Mucosa of descending colon (tissue), 3 donors: ENCODE measurements at regions not wholly inside any gene's neighbourhood (a gene's known extent, or its start where the extent isn't known, plus 50 kb on each side); places are given as distances from the start of the nearest gene placed in this dataset.
A peak's percentile ranks its signal among the peaks of the same experiment; 100 is the strongest.
"Not testable (repeated sequence)": the region's sequence is repeated elsewhere in the genome, so short reads cannot be mapped to it uniquely, and the experiment has no call there.

ENCODE experiments used
- ATAC-seq: fragments of 200-7000 bp; cut with Tn5 transposase; one replicate; pipeline ENCODE4 v1.9.1; 2020; ENCODE audit warnings: mild to moderate bottlenecking, moderate library complexity
- DNase-seq, 3 donors: peaks; one replicate each; pipeline ENCODE4 v3.0.0-alpha.2; 2020
- H3K36me3 ChIP-seq: fragments of 200-600 bp; one replicate; pipeline ENCODE4 v1.8.0; 2021; ENCODE audit warnings: low read depth, mild to moderate bottlenecking
- H3K4me1 ChIP-seq: fragments of 200-600 bp; one replicate; pipeline ENCODE4 v1.8.0; 2021; ENCODE audit warnings: low read depth, mild to moderate bottlenecking
- H3K4me3 ChIP-seq: fragments of 200-600 bp; one replicate; pipeline ENCODE4 v1.8.0; 2021; ENCODE audit warnings: mild to moderate bottlenecking
- H3K9me3 ChIP-seq: fragments of 200-600 bp; one replicate; pipeline ENCODE4 v1.8.0; 2021; ENCODE audit warnings: mild to moderate bottlenecking
- CTCF ChIP-seq: fragments of 200-600 bp; IDR thresholded peaks from one replicate; pipeline ENCODE4 v1.8.0; 2022; ENCODE audit warnings: antibody characterized with exemption, mild to moderate bottlenecking
- intact Hi-C, 2 donors: fragments of 100-400 bp; cut with DNase I in 1 of 2; cut with micrococcal nuclease in 1 of 2; formaldehyde crosslinking; loops; one replicate each; pipeline versions ENCODE4 v1.11.0 to v1.11.1; 2022; cut with DNase I, micrococcal nuclease
- donor health status: DM: no; HTN: no; CAD: no; lungs with moderate emphysema.
- donor health status: DM: no; HTN: no; CAD: no.
- donor health status: DM: no; HTN: yes; CAD: no.

GRCh38 chr21:31517664-31518414 lies 141.7 kb upstream of the SOD1 start:
- intact Hi-C loops = no loop called here
- ATAC-seq = no peak

GRCh38 chr21:31515253-31515652 lies 144.2 kb upstream of the SOD1 start:
- DNase-seq = no peak
- ATAC-seq = no peak

More at GRCh38 chr21:31517664-31518414, 141.7 kb upstream of the SOD1 start:
- Histone ChIP-seq H3K36me3 (no peaks in the 10 kb centered on the region), H3K4me3 (no peak overlapping the region), H3K4me1 (no peaks in the 10 kb centered on the region), H3K9me3 (no peaks in the 10 kb centered on the region)
- TF ChIP-seq CTCF = no peak
- DNase-seq = no peak

GRCh38 chr21:31514598-31514997 lies 144.9 kb upstream of the SOD1 start:
- H3K4me3 ChIP-seq = no peak overlapping the region
- no peaks in the 10 kb centered on the region for H3K9me3 ChIP-seq
- H3K36me3 ChIP-seq = no peaks in the 10 kb centered on the region
- no peaks in the 10 kb centered on the region for H3K4me1 ChIP-seq
- intact Hi-C loops = no loop called here
- peak; percentile 37 for ATAC-seq
- no peak for DNase-seq
- no peak for TF ChIP-seq CTCF

More at GRCh38 chr21:31515253-31515652, 144.2 kb upstream of the SOD1 start:
- Histone ChIP-seq H3K36me3 (no peaks in the 10 kb centered on the region), H3K4me3 (no peak overlapping the region), H3K9me3 (no peaks in the 10 kb centered on the region), H3K4me1 (no peaks in the 10 kb centered on the region)
- TF ChIP-seq CTCF = no peak
- intact Hi-C loops = no loop called here

DNA sequence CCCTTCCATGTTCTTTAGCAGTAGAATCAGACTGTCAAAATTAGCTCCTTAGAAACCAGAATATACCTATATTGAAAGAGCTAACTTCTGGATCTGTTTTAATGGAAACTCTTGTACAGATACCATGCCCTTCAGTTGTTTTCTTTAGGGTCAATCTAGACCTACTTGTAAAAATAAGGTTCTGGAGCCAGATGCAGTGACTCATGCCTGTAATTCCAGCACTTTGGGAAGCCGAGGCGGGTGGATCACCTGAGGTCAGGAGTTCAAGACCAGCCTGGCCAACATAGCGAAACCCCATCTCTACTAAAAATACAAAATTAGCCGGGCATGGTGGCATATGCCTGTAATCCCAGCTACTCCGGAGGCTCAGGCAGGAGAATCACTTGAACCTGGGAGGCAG lies 146.0 kb upstream of the SOD1 start:
- intact Hi-C loops, ATAC-seq, H3K4me1 ChIP-seq, H3K4me3 ChIP-seq, H3K9me3 ChIP-seq, DNase-seq, H3K36me3 ChIP-seq: not testable (repeated sequence)

- ATAC-seq, H3K36me3 ChIP-seq, DNase-seq, H3K4me3 ChIP-seq, H3K9me3 ChIP-seq, H3K4me1 ChIP-seq, intact Hi-C loops: not testable (repeated sequence)
These were observed 147.5 kb upstream of the SOD1 start for GRCh38 chr21:31511999-31512398.

DNA sequence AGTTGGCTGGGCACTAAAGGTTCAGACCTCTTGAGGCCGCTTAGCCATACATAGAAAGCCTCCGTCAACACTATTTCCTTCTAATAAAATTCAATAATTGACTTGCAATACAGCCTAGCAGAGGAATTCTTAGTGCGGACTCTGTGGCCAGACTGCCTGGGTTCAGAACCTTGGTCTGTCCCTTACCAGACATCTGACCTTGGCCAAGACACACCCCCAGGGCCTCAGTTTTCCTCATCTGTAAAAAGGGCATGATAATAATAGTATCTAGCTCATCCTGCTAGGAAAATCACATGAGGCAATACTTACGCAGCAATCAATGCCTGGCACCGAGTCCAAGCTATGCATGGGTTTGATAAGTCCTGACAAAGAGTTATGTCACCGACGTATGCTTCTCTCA lies 148.2 kb upstream of the SOD1 start:
- no peak for ATAC-seq
- Histone ChIP-seq H3K4me1 (no peaks in the 10 kb centered on the region), H3K36me3 (no peaks in the 10 kb centered on the region), H3K9me3 (no peaks in the 10 kb centered on the region), H3K4me3 (no peak overlapping the region)
- intact Hi-C loops = no loop called here
- TF ChIP-seq CTCF = no peak
- no peak for DNase-seq
